HS-27A (cell line): ENCODE measurements at regions not wholly inside any gene's neighbourhood (a gene's known extent, or its start where the extent isn't known, plus 50 kb on each side); places are given as distances from the start of the nearest gene placed in this dataset.

Experiments used
- DNase-seq: peaks from one replicate; pipeline ENCODE4 v3.0.0-alpha.2; 2012; ENCODE audit warnings: low read depth, missing footprints

GRCh38 chr2:236673126-236673822, 103.6 kb downstream of the ACKR3 start:
- DNase-seq = no peak

GRCh38 chr2:236673823-236674185, 104.2 kb downstream of the ACKR3 start:
- DNase-seq = no peak

GRCh38 chr2:236674238-236674637, 104.6 kb downstream of the ACKR3 start:
- DNase-seq = no peak

- no peak for DNase-seq
Observed at GRCh38 chr2:236674646-236675045, 105.0 kb downstream of the ACKR3 start.

GRCh38 chr2:236675051-236675450, 105.4 kb downstream of the ACKR3 start:
- DNase-seq = no peak

- DNase-seq = no peak
Observed at GRCh38 chr2:236675526-236675925, 105.9 kb downstream of the ACKR3 start.

GRCh38 chr2:236676136-236676873, 106.7 kb downstream of the ACKR3 start:
- DNase-seq = no peak

- DNase-seq = no peak
Observed at GRCh38 chr2:236677368-236677767, 107.7 kb downstream of the ACKR3 start.

GRCh38 chr2:236678307-236678975, 108.8 kb downstream of the ACKR3 start:
- no peak for DNase-seq

GRCh38 chr2:236679884-236680860, 110.5 kb downstream of the ACKR3 start:
- no peak for DNase-seq

- no peak for DNase-seq
Observed at GRCh38 chr2:236682651-236683422, 113.2 kb downstream of the ACKR3 start.

GRCh38 chr2:236684504-236685256, 115.1 kb downstream of the ACKR3 start:
- no peak for DNase-seq

- DNase-seq = no peak
Observed at GRCh38 chr2:236685361-236685760, 115.7 kb downstream of the ACKR3 start.

- no peak for DNase-seq
Observed at GRCh38 chr2:236685979-236686520, 116.4 kb downstream of the ACKR3 start.

- DNase-seq = no peak
Observed at GRCh38 chr2:236686561-236686960, 116.9 kb downstream of the ACKR3 start.

GRCh38 chr2:236687296-236687965, 117.8 kb downstream of the ACKR3 start:
- no peak for DNase-seq

- DNase-seq = no peak
Observed at GRCh38 chr2:236688157-236688556, 118.5 kb downstream of the ACKR3 start.

- DNase-seq = no peak
Observed at GRCh38 chr2:236688563-236689392, 119.2 kb downstream of the ACKR3 start.

GRCh38 chr2:236689393-236689700, 119.7 kb downstream of the ACKR3 start:
- DNase-seq = no peak
